ENCODE measurements at regions not wholly inside any gene's neighbourhood (a gene's known extent, or its start where the extent isn't known, plus 50 kb on each side); places are given as distances from the start of the nearest gene placed in this dataset.
"Not testable (repeated sequence)": the region's sequence is repeated elsewhere in the genome, so short reads cannot be mapped to it uniquely, and the experiment has no call there.

DNA sequence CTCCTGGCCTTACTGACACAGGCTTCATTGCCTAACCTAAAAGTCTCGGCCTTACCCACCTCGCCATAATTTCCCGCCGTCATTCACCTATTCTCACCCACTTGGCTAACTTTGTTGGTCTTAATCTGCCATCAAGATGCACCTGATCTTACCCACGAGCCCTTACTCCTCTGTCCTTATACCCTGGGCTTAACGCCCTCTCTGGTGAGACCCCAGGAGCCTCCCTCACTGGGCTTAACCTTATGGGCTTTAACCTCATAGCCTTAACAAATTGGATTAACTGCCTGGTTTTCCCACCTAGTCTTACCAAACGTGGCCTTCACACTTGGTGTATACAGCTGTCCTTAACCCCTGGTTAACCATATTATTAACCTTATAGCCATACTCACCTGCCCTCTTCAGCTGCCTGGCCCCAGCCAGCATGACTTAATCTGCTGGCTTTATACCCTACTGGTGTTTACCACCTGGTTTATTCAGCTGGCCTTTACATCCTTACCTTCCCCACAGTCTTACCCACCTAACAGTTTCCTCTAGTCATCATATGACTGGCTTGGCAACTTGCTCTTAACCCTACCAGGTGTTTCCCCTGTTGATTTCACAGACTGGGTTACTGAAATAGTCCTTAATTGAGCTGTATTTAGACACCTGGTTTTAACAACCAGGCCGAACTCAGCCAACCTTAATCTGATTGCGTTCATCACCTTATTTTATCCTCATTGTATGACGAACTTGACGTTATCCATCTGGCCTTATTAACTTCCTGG lies 132.0 kb upstream of the ZSWIM2 start:
- no peak for DNase-seq

DNA sequence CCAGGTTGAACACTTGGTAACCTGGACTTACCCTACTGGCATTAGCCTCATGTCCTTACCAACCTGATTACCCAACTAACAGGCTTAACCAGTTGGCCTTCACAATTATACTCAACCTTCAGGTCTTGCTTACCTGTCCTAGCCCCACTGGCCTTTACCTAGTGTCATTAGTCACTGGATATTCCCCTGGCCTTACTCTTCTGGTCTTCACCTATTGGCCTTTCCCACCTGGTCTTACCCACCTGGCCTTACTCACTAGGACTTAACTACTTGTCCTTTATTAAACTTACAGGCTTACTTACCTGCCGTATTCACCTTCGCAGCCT lies 131.1 kb upstream of the ZSWIM2 start:
- DNase-seq: no peak

- no peak for DNase-seq
Observed at GRCh38 chr2:186979439-186980116, 130.6 kb upstream of the ZSWIM2 start.

DNA sequence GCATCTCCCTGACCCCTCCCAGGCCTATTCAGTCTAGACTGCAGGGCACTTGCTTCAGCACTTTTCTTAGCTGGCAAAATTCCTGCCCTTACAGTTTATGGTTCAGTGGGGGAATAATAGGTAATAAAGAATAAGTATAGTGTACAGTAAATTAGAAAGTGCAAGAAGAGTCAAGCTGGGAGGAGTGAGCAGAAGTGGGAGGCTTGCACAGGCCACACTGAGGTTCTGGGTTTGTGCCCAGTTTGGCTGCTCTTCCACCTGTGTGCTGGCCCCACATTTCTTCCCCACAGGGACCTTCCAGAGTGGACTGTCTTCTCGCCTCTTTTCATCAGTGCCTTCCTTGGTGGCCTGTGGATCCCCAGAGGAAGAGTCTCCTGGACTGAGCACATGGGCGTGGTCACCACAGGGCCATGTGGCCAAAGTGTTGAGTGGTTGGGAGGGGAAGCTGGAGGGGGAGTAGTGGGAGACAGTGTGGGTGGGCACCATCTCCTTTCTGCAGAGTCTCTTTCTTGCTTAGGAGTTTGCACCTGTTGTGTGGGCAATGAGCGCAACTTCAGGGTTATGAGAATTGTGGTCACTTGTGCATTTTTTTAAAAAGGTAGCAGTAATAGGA lies 128.6 kb upstream of the ZSWIM2 start:
- no peak for DNase-seq

- no peak for DNase-seq
Observed at GRCh38 chr2:186976329-186976728, 127.4 kb upstream of the ZSWIM2 start.

GRCh38 chr2:186972281-186972970 lies 123.5 kb upstream of the ZSWIM2 start:
- no peak for DNase-seq

- no peak for DNase-seq
Observed at GRCh38 chr2:186968277-186968676, 119.3 kb upstream of the ZSWIM2 start.

GRCh38 chr2:186966015-186966414 lies 117.0 kb upstream of the ZSWIM2 start:
- DNase-seq: no peak

- DNase-seq: no peak
Observed at GRCh38 chr2:186962085-186962747, 113.2 kb upstream of the ZSWIM2 start.

DNA sequence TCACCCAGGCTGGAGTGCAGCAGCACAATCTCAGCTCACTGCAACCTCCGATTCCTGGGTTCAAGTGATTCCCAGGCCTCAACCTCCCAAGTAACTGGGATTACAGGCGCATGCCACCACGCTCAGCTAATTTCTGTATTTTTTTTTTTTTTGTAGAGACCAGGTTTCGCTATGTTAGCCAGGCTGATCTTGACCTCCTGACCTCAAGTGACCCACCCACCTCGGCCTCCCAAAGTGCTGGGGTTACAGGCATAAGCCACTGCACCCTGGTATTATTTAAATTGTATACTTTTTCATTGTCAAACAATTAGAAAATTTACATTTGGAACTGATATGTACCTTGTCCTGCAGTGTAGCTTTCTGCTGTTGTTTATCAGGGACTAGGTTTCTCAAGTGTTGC lies 111.3 kb upstream of the ZSWIM2 start:
- not testable (repeated sequence) for DNase-seq

GRCh38 chr2:186959486-186959885 lies 110.5 kb upstream of the ZSWIM2 start:
- DNase-seq: no peak

GRCh38 chr2:186950694-186951093 lies 101.7 kb upstream of the ZSWIM2 start:
- DNase-seq: no peak

DNA sequence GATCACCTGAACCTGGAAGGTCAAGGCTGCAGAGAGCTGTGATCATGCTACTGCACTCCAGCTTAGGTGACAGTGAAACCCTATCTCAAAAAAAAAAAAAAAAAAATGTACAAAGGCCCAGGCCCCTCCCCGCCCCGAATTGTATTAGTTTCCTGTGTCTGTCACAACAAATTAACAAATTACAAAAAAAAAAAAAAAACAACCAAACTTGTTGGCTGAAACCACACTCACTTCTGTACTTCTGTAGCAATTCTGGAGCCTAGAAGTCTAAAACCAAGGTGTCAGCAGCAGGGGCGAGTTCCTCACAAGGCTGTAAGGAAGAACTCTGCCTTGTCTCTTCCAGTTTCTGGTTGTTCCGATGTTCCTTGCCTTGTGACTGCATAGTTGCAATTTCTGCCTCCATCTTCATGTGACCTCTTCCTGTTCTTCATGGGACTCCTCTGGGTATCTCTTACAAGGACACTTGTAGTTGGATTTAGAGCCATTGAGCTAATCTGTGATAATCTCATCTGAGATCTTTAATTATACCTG lies 100.8 kb upstream of the ZSWIM2 start:
- no peak for DNase-seq

DNA sequence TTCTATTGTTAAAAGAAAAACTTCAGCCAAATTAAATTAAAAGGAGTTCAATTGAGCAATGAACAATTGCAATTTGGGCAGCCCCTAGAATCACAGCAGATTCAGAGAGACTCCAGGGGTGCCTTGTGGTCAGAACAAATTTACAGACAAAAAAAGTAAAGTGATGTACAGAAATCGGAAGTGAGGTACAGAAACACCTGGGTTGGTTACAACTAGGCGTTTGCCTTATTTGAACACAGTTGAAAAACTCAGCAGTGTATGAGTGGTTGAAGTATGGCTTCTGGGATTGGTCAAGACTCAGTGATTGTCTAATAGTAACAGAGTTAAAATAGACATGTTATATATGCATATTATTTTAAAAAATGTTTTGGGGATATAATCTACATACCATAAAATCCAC lies 98.5 kb upstream of the ZSWIM2 start:
- DNase-seq: no peak

DNA sequence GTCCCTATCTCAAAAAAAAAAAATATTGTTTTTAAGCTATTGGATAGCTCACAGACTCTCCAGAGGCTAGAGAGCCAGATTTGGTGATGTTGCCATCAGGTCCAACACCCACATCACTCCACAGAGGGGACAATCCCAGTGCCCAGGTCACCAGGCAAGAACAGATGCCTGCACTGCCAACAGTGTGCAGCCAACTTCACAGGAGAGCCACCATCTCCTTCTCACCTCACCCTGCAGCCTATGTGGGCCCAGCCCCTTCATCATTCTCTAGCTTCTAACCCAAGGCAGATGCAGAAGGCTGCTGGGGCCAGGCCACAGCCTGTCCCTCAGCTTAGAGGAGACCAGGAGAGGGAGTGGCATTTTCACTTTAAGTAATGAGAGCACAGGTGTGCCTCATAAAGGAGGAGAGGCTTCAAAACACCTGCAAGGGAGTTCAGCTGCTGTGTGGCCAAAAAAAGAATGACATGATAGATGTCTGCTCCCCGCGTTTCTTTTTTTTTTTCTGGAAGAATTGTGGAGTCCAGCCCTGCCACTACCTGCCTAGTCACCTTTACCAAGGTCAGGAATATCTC lies 98.0 kb upstream of the ZSWIM2 start:
- DNase-seq: no peak

- DNase-seq: no peak
Observed at GRCh38 chr2:186941853-186942252, 92.9 kb upstream of the ZSWIM2 start.

GRCh38 chr2:186940463-186940862 lies 91.5 kb upstream of the ZSWIM2 start:
- no peak for DNase-seq

DNA sequence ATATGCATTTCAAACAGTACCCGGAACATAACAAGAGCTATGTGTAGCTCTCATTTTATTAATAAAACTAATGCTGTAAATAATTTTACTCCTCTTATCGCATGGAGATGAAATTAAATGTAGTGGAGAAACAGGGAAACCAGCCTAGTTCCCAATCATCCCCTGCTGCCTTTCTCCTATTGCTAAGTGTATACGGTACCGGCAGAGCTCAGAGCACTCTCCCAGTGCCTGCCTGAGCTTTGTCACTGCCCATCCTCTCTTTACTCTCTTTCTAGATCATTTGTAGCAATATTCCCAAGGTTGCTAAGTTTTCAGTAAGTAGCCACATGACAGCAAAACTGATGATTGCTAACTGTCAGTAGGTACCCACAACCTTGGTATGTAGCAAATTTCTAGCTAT lies 85.5 kb upstream of the ZSWIM2 start:
- no peak for DNase-seq

DNA sequence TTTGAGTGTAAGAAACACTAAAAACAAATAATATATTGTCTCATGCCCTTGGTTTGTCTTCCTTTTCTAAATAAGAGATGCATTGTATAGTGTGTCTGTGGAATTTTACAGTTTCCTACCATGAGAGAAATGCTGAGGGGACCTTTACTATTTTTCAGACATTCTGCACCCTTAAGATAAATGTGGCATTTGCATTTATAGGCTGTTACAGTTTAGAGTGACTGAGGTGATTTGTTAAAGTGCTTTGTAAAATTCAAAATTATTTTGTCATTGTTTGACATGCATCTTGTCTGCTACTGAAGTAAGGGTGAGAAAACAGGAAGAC lies 78.9 kb upstream of the ZSWIM2 start:
- DNase-seq: no peak

GRCh38 chr2:186927185-186927866 lies 78.4 kb upstream of the ZSWIM2 start:
- no peak for DNase-seq

DNA sequence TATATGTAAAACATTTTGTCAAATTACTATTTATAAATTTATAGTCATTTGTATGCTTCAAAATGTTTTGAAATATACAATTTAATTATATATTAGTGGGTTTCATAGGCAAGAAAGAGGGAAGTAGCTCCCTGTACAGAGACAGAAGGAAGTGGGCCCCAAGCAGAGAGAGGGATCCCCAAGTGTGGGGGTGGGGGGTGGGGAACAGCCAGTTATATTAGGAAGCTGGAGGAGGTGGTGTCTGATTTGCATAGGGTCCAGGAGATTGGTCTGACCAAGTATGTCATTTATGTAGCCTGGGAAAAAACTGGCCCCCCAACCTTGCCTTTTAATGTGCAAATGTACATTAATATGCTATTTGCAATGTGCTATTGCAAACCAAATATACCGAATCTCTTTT lies 76.5 kb upstream of the ZSWIM2 start:
- DNase-seq: no peak

GRCh38 chr2:186922316-186922715 lies 73.3 kb upstream of the ZSWIM2 start:
- DNase-seq: not testable (repeated sequence)
